ENCODE measurements at regions not wholly inside any gene's neighbourhood (a gene's known extent, or its start where the extent isn't known, plus 50 kb on each side); places are given as distances from the start of the nearest gene placed in this dataset.

GRCh38 chr7:3146571-3147226, 103.0 kb upstream of the CARD11 start:
- TF ChIP-seq FOXK1 (CRISPR knock-in tag; IDR thresholded peaks at IDR 0.05) (no peak), FOXP1 (CRISPR knock-in tag; IDR thresholded peaks at IDR 0.05; ENCODE audit: borderline replicate concordance) (no peak), CTCF (IDR thresholded peaks at IDR 0.05) (no peak), ZBTB21 (CRISPR knock-in tag; IDR thresholded peaks at IDR 0.05; ENCODE audit: borderline replicate concordance) (no peak), NR1H2 (CRISPR knock-in tag; IDR thresholded peaks at IDR 0.05) (no peak), ELF4 (CRISPR knock-in tag; IDR thresholded peaks at IDR 0.05; ENCODE audit: low read depth) (no peak), NR3C1 (CRISPR knock-in tag; conservative IDR thresholded peaks at IDR 0.05; ENCODE audit: low read depth) (no peak), TEAD1 (CRISPR knock-in tag; IDR thresholded peaks at IDR 0.05) (no peak), SP1 (CRISPR knock-in tag; conservative IDR thresholded peaks at IDR 0.05) (no peak), ZNF396 (CRISPR knock-in tag; IDR thresholded peaks at IDR 0.05; ENCODE audit: borderline replicate concordance) (no peak), ZNF219 (CRISPR knock-in tag; IDR thresholded peaks at IDR 0.05; ENCODE audit: borderline replicate concordance) (no peak)

All from WTC11 (cell line).